GM23338 (cell line): ENCODE measurements at regions not wholly inside any gene's neighbourhood (a gene's known extent, or its start where the extent isn't known, plus 50 kb on each side); places are given as distances from the start of the nearest gene placed in this dataset.

ENCODE experiments used
- ATAC-seq: fragments of 200-7000 bp; cut with Tn5 transposase; 3 replicates; pipeline ENCODE4 v1.9.1; 2020
- DNase-seq: peaks from one replicate; pipeline ENCODE4 v3.0.0-alpha.2; 2015; ENCODE audit warnings: low spot score
- H2AFZ ChIP-seq: fragments of 200-600 bp; sonication (generic); 2 replicates; pipeline ENCODE4 v1.8.0; 2016; ENCODE audit warnings: antibody characterized with exemption, mild to moderate bottlenecking, moderate library complexity
- H3F3A ChIP-seq: fragments of 200-600 bp; sonication (generic); replicated peaks from 2 replicates; pipeline ENCODE4 v1.8.0; 2017; ENCODE audit warnings: antibody characterized with exemption, mixed run types, low read depth
- H3K27ac ChIP-seq: fragments of 200-600 bp; sonication (generic); 2 replicates; pipeline ENCODE4 v1.6.1; 2016; ENCODE audit warnings: low read depth
- H3K27me3 ChIP-seq: fragments of 200-600 bp; sonication (generic); 2 replicates; pipeline ENCODE4 v1.8.0; 2016; ENCODE audit warnings: mild to moderate bottlenecking, mixed run types, moderate library complexity; ENCODE audit not compliant: insufficient read depth
- H3K36me3 ChIP-seq: fragments of 200-600 bp; sonication (generic); 2 replicates; pipeline ENCODE4 v1.8.0; 2016; ENCODE audit warnings: mild to moderate bottlenecking; ENCODE audit not compliant: insufficient read depth
- H3K4me1 ChIP-seq: fragments of 200-600 bp; sonication (generic); 2 replicates; pipeline ENCODE4 v1.8.0; 2016; ENCODE audit warnings: mild to moderate bottlenecking, moderate library complexity; ENCODE audit not compliant: insufficient read depth
- H3K4me2 ChIP-seq: fragments of 200-600 bp; sonication (generic); 2 replicates; pipeline ENCODE4 v1.7.1; 2017; ENCODE audit warnings: mixed run types
- H3K4me3 ChIP-seq: fragments of 200-600 bp; sonication (generic); 2 replicates; pipeline ENCODE4 v1.6.1; 2016; ENCODE audit warnings: mixed run types
- H3K79me2 ChIP-seq: fragments of 200-600 bp; sonication (generic); replicated peaks from 2 replicates; pipeline ENCODE4 v1.8.0; 2017; ENCODE audit warnings: mild to moderate bottlenecking; ENCODE audit not compliant: insufficient read depth
- H3K9me2 ChIP-seq: fragments of 200-600 bp; sonication (generic); 2 replicates; pipeline ENCODE4 v1.8.0; 2017; ENCODE audit not compliant: insufficient read depth
- H4K20me1 ChIP-seq: fragments of 200-600 bp; sonication (generic); replicated peaks from 2 replicates; pipeline ENCODE4 v1.8.0; 2017; ENCODE audit warnings: mild to moderate bottlenecking; ENCODE audit not compliant: insufficient read depth
- H3K27ac Mint-ChIP-seq: 2 replicates; pipeline ENCODE4 v1.8.0; 2020; ENCODE audit warnings: inconsistent platforms, mild to moderate bottlenecking, moderate library complexity, mixed read lengths
- H3K27me3 Mint-ChIP-seq: 3 replicates; pipeline ENCODE4 v1.8.0; 2022; ENCODE audit warnings: low read depth, mild to moderate bottlenecking, moderate library complexity, mixed read lengths, inconsistent platforms; ENCODE audit not compliant: insufficient read depth, poor library complexity
- H3K36me3 Mint-ChIP-seq: 3 replicates; pipeline ENCODE4 v1.8.0; 2021; ENCODE audit warnings: low read depth, mild to moderate bottlenecking, inconsistent platforms, moderate library complexity, mixed read lengths
- H3K4me1 Mint-ChIP-seq: 3 replicates; pipeline ENCODE4 v1.8.0; 2020; ENCODE audit warnings: mild to moderate bottlenecking, inconsistent platforms, mixed read lengths
- H3K4me3 Mint-ChIP-seq: 3 replicates; pipeline ENCODE4 v1.8.0; 2021; ENCODE audit warnings: moderate library complexity, mild to moderate bottlenecking, inconsistent platforms, mixed read lengths
- H3K9me3 Mint-ChIP-seq: 3 replicates; pipeline ENCODE4 v1.8.0; 2020; ENCODE audit warnings: moderate library complexity, mild to moderate bottlenecking, inconsistent platforms, mixed read lengths
- JUNB ChIP-seq: IDR thresholded peaks from one replicate; pipeline ENCODE4 v1.6.1; 2016; ENCODE audit warnings: antibody characterized with exemption; ENCODE audit not compliant: unreplicated experiment
- POLR2AphosphoS5 ChIP-seq: IDR thresholded peaks from 2 replicates; pipeline ENCODE4 v1.6.1; 2016; ENCODE audit warnings: antibody characterized with exemption, low read depth
- ZNF462 ChIP-seq: fragments of 250-450 bp; sonication (Bioruptor Pico); IDR thresholded peaks from 2 replicates; pipeline ENCODE4 v1.5.0; 2020; ENCODE audit warnings: mild to moderate bottlenecking, moderate library complexity
- TF ChIP-seq, protein P1 (sequence below): IDR thresholded peaks from one replicate; pipeline ENCODE4 v1.6.1; 2018; ENCODE audit warnings: antibody characterized with exemption; ENCODE audit not compliant: unreplicated experiment

DNA sequence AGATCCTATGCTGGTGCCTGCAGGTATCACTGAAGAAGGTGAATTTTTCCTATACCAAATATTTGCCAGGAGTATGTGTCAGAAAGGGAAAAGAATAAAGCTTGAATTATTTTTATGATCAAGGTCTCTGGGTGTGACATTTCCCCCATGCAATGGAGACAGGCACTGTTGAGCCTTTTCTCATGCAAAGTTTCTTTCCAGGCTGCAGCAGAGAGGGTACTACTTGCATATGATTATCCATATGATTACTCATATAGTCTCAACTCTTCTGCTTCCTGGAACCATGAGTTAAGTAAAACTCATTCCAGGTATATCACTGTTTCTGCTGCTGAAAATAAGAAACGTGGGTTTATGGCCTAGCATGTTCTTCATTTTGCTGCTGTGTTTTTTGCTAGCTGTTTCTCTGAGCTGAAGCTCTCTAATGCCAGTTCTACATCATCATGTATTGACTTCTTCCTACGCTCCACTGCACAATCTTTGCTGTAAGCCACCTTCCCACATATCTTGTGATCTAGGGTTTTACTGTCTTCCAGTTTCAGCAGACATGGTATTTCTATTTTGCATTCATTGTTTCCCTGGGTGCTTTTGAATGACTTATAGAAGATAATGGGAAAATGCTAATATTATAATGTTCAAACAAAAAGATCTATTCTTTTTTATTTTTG is 278.7 kb upstream of the GPC6 start:
- Mint-ChIP-seq H3K36me3 (no peaks in the 10 kb centered on the region), H3K4me3 (no peak overlapping the region), H3K27me3 (no peaks in the 10 kb centered on the region), H3K9me3 (no peaks in the 10 kb centered on the region), H3K27ac (no peak overlapping the region), H3K4me1 (peaks cover 8% of the 10 kb centered on the region; the same call in 2 of the 3 replicates)
- peaks cover 6% of the 10 kb centered on the region; the same call in 1 of the 2 replicates for H3K4me1 ChIP-seq
- no peak overlapping the region for H3K27ac ChIP-seq
- ATAC-seq (no peak; the same call in 2 of the 3 replicates), DNase-seq (peak; percentile 10)
- H3F3A ChIP-seq = no peaks in the 10 kb centered on the region
- H4K20me1 ChIP-seq = no peaks in the 10 kb centered on the region
- no peaks in the 10 kb centered on the region for H3K27me3 ChIP-seq
- H3K4me3 ChIP-seq = no peak overlapping the region
- 0 out of 2 replicates have a peak overlapping the region, but pooled peaks have one; percentile 16 for H2AFZ ChIP-seq
- TF ChIP-seq POLR2AphosphoS5 (no peak), JUNB (no peak), ZNF462 (CRISPR knock-in tag) (no peak)
- TF ChIP-seq, protein P1, sequence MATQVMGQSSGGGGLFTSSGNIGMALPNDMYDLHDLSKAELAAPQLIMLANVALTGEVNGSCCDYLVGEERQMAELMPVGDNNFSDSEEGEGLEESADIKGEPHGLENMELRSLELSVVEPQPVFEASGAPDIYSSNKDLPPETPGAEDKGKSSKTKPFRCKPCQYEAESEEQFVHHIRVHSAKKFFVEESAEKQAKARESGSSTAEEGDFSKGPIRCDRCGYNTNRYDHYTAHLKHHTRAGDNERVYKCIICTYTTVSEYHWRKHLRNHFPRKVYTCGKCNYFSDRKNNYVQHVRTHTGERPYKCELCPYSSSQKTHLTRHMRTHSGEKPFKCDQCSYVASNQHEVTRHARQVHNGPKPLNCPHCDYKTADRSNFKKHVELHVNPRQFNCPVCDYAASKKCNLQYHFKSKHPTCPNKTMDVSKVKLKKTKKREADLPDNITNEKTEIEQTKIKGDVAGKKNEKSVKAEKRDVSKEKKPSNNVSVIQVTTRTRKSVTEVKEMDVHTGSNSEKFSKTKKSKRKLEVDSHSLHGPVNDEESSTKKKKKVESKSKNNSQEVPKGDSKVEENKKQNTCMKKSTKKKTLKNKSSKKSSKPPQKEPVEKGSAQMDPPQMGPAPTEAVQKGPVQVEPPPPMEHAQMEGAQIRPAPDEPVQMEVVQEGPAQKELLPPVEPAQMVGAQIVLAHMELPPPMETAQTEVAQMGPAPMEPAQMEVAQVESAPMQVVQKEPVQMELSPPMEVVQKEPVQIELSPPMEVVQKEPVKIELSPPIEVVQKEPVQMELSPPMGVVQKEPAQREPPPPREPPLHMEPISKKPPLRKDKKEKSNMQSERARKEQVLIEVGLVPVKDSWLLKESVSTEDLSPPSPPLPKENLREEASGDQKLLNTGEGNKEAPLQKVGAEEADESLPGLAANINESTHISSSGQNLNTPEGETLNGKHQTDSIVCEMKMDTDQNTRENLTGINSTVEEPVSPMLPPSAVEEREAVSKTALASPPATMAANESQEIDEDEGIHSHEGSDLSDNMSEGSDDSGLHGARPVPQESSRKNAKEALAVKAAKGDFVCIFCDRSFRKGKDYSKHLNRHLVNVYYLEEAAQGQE = no peak
- H3K79me2 ChIP-seq = no peaks in the 10 kb centered on the region
- no peaks in the 10 kb centered on the region; the same call in 1 of the 2 replicates for H3K9me2 ChIP-seq
- H3K36me3 ChIP-seq = no peaks in the 10 kb centered on the region
- H3K4me2 ChIP-seq = no peak overlapping the region
